ENCODE measurements at regions not wholly inside any gene's neighbourhood (a gene's known extent, or its start where the extent isn't known, plus 50 kb on each side); places are given as distances from the start of the nearest gene placed in this dataset.

DNA sequence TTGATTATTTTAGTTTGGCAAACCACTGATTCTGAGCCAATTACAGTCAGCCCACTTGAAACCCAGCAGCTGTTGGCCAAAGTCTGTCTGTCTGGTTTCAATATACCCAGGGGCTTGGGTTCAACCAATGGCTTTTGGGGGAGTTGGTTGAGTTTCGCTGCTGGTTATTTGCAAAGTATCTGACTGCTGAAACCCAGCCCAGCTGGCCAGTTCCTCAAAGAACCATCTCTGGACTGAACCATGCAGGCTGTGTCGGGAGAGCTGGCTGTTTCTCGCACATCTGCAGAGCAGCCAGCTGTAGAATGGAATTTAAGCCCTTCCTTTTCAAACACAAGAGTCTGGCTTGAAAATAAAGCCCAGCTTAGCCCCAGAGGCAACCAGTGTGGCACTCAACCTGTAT lies 66.0 kb upstream of the PAX7 start:
- Histone ChIP-seq H2BK5ac (ENCODE audit: low read depth, low read length, poor library complexity, severe bottlenecking) (no peak overlapping the region), H2AK9ac (replicated peaks; ENCODE audit: low read depth, low read length, poor library complexity) (no peak overlapping the region), H3K56ac (ENCODE audit: extremely low read depth, insufficient read depth, low read length) (no peak overlapping the region), H3K36me3 (ENCODE audit: control insufficient read depth, insufficient read depth, low read length) (no peaks in the 10 kb centered on the region), H3K9me3 (ENCODE audit: control insufficient read depth, insufficient read depth, low read length) (no peaks in the 10 kb centered on the region), H3K27ac (ENCODE audit: insufficient read depth, low read length) (no peak overlapping the region), H3K14ac (replicated peaks; ENCODE audit: low read depth, low read length) (no peak overlapping the region), H3K23ac (ENCODE audit: low read depth, low read length) (no peak overlapping the region), H3K79me1 (ENCODE audit: low read depth in 1 of 2, low read length in 2 of 2) (no peaks in the 10 kb centered on the region), H3K9ac (ENCODE audit: low read depth, low read length) (no peak overlapping the region), H3K4me3 (ENCODE audit: insufficient read depth, low read depth, low read length) (no peak overlapping the region), H2AK5ac (ENCODE audit: low read depth, low read length) (no peak overlapping the region), H2BK20ac (ENCODE audit: low read depth, low read length) (no peak overlapping the region), H2BK15ac (ENCODE audit: low read depth, low read length) (no peak overlapping the region), H3K4ac (ENCODE audit: low read depth, low read length) (no peak overlapping the region), H3K27me3 (ENCODE audit: control insufficient read depth, insufficient read depth, low read length) (no peaks in the 10 kb centered on the region), H3K9me1 (ENCODE audit: insufficient read depth, low read length) (no peaks in the 10 kb centered on the region), H2BK120ac (ENCODE audit: low read depth, low read length) (no peak overlapping the region), H4K5ac (ENCODE audit: low read depth, low read length) (no peak overlapping the region), H3K4me2 (ENCODE audit: low read depth, low read length) (no peak overlapping the region), H3K18ac (ENCODE audit: low read depth, low read length) (no peak overlapping the region), H4K20me1 (ENCODE audit: insufficient read depth, low read length) (no peaks in the 10 kb centered on the region), H4K91ac (ENCODE audit: insufficient read depth, low read depth, low read length) (no peak overlapping the region), H4K8ac (ENCODE audit: low read depth in 2 of 2, low read length in 2 of 2) (no peak overlapping the region), H3K4me1 (ENCODE audit: control insufficient read depth, insufficient read depth, low read length) (no peaks in the 10 kb centered on the region), H2AFZ (replicated peaks; ENCODE audit: low read length, poor library complexity) (no peak overlapping the region)
- ChIA-PET CTCF (no interaction called here), POLR2A (ENCODE audit: unreplicated experiment) (no interaction called here)
- no peak for TF ChIP-seq FOS (IDR thresholded peaks at IDR 0.05; ENCODE audit: low read depth, low read length)
- TF ChIP-seq MAZ (IDR thresholded peaks at IDR 0.05; ENCODE audit: borderline replicate concordance, low read depth, low read length) = no peak
- TF ChIP-seq BHLHE40 (IDR thresholded peaks at IDR 0.05; ENCODE audit: low read depth, low read length) = no peak
- no peak for TF ChIP-seq NFE2L2 (IDR thresholded peaks at IDR 0.05; ENCODE audit: low read depth, low read length)
- TF ChIP-seq RAD21 (IDR thresholded peaks at IDR 0.05; ENCODE audit: low read length) = no peak
- TF ChIP-seq MXI1 (IDR thresholded peaks at IDR 0.05; ENCODE audit: borderline replicate concordance, low read depth, low read length) = no peak
- TF ChIP-seq, protein P1, sequence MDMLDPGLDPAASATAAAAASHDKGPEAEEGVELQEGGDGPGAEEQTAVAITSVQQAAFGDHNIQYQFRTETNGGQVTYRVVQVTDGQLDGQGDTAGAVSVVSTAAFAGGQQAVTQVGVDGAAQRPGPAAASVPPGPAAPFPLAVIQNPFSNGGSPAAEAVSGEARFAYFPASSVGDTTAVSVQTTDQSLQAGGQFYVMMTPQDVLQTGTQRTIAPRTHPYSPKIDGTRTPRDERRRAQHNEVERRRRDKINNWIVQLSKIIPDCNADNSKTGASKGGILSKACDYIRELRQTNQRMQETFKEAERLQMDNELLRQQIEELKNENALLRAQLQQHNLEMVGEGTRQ (IDR thresholded peaks at IDR 0.05; ENCODE audit: low read depth, low read length) = no peak
- TF ChIP-seq MAFK (IDR thresholded peaks at IDR 0.05; ENCODE audit: low read depth, low read length) = no peak
- TF ChIP-seq RFX5 (IDR thresholded peaks at IDR 0.05; ENCODE audit: low read depth, low read length) = no peak
- TF ChIP-seq POLR2A (IDR thresholded peaks at IDR 0.05; ENCODE audit: low read depth, low read length) = no peak
- TF ChIP-seq RCOR1 (IDR thresholded peaks at IDR 0.05; ENCODE audit: insufficient replicate concordance, low read length) = no peak
- TF ChIP-seq CHD1 (IDR thresholded peaks at IDR 0.05; ENCODE audit: low read depth, low read length) = no peak
- no peak for TF ChIP-seq CTCF (conservative IDR thresholded peaks at IDR 0.05; ENCODE audit: low read depth, low read length)
- 0% methylated on average over 1 of the region's 3 CpGs; no CpG with 5 or more reads in 1 of the 2 experiments for WGBS, 2 experiments (ENCODE audit: extremely low coverage in 2 of 2, insufficient read length in 1 of 2)
- dilution Hi-C loops (cut with HindIII; ENCODE audit: low sequenced_read_pairs, unreplicated experiment) (no loop called here), intact Hi-C loops (cut with micrococcal nuclease) (no loop called here), in situ Hi-C loops (cut with MboI; ENCODE audit: low sequenced_read_pairs) (no loop called here)
- DNase-seq (no peak), ATAC-seq (ENCODE audit: low read depth) (no peak)
- no TSS peak for BruUV-seq (replicated peaks)
